Stimulated activated CD4-positive, alpha-beta T cell treated with anti-CD3 and anti-CD28 coated beads, Interleukin-4, amount 100 ng/mL, for 48 hours (primary cell): ENCODE measurements at regions not wholly inside any gene's neighbourhood (a gene's known extent, or its start where the extent isn't known, plus 50 kb on each side); places are given as distances from the start of the nearest gene placed in this dataset.

Experiments
- DNase-seq, 2 donors: peaks; one replicate each; pipeline ENCODE4 v3.0.0-alpha.2; 2020; ENCODE audit warnings: low read depth in 2 of 2

GRCh38 chr6:14254505-14254904 is 136.9 kb downstream of the CD83 start:
- DNase-seq = no peak

GRCh38 chr6:14255916-14256315 is 138.3 kb downstream of the CD83 start:
- DNase-seq = no peak

DNA sequence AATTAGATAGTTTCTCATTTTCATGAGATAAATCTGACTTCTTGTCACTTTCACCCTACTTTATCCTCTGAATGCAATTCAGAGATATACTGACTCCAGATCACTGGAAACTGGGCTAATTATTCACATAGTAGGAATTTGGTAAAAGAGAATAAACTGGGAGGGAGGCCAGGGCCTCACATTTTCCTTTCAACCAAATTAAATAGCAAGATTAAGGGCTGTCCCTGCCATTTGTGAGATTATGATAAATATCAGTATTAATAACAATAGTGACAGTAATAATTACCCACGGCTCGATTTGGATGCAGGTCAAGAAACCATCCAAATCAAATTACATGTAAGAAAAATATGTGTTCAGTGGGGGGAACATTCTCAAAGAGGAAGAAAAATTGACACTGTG is 140.5 kb downstream of the CD83 start:
- DNase-seq = no peak

DNA sequence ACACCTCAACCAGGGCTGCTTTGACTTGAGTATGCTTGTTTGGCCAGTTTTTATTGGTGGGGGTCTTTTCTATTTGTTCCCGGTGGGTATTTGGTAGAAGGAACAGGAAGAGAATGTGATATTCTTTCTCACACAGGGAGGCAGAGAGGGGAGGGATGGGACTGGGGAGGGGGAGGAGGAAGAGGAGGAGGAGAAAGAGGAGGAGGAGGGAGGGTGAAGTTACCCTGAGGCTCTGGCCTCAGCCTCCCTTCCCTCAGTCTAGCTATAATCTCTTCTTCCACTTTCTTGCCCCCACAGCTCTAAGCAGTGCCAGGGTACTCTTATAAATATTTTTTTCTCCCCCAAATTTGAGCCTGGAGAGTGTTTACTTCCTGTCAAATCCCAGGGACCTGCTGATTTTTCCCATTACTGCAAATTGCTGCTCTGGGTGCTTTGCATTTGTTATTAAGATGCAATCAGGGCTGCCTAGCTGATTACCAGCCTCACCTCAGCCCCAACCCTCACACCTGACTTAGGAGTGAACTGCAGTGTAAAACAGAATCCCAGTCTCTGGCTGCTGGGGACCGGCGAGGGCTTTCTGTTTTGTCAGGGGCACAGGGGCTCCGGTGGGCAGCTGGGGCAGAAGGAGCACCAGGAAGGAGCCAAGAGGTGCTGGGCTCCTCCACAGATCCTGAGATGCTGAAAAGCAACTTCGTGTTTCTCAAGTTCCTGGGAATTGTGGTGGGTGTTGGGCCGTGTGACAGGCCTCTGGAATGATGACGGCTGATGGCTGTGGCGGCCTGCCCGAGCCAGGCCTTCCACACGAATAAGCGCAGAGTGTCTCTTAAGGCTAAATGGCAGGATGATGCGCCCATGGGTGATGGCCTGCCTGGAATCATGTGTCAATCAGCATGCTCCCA is 141.4 kb downstream of the CD83 start:
- no peak for DNase-seq

DNA sequence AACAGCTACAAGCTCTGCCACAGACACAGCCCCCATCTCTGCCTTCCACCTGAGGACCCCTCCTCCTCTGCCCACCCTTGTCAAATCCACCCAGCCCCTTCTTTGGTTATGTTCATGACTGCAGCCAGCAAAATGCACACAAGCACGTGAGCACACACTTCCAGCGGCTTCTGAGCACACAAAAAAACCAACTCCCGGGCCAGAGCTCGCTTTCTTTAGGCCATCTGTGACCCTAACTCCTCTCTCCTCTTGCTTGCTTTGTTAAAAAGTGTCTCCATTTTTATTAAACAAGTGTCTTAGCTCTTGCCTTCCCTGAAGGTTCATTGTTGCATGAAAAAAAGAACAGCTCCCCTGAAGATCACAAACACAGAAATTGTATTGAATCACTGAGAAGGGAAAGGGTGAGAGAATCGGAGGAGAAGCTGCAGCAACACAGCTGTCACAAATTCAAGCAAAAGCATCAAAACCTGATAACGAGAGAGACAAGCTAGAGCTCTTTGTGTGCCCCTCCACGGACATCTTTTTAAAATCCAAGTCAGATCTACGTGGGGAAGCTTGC is 142.1 kb downstream of the CD83 start:
- DNase-seq = no peak

DNA sequence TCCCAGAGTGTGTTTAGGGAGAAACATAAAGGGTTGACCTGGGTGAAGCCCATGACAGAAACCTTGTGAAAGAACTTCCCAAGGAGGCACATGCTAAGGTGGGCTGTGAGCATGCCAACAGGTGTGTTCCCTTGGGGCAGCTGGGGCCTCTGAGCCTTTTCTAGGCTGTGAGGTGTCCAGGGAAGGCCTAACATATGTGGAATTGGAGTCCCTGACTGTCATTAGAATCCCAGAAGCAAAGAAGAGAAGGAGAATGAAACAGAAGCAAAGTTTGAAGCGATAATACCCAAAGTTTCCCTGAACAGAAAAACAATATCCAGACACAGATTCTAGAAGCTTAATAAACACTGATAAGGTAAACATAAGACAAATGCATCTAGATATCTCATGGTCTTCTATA is 143.3 kb downstream of the CD83 start:
- no peak for DNase-seq

DNA sequence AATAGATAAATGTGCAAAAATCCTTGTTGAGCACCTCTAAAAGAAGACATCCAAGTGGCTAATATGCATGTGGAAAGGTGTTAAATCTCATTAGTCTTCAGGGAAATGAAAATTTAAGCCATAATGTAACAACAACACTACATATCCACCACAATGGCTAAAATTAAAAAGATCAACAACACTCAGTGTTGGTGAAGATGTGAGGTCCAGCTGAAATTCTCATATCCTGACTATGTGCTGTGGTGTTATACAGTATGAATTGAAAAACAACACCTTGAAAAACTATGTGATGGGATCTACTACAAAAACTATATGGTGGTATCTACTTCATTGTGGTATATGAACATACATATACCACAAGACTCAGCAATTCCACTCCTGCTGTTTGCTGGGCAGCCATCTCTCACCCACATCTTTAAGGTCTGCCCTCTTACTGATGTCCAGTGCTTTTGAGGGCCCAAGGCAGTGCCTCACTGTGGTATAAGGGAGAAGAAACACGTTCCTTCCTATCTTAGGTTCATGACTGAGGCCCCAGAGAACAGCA is 146.4 kb downstream of the CD83 start:
- no peak for DNase-seq

- no peak for DNase-seq
Measured at GRCh38 chr6:14265049-14266021, 147.8 kb downstream of the CD83 start.

DNA sequence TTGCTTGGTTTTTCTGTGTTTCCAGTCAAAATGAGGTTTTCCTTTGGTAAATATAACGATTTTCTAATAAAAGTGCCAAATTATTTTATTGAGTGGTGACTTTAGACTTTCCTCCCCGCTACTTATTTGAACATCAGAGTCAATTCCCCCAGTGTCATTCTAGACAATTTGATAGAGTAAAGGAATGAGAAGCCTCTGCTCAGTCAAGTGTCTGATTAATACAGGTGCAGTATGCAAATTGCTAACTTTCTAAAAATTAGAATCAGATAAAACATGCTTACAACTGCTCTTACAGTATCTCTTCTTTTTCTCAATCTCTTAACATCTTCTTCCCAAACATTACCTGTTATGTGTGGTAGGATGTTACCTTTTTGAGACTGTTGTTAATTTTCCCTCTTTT is 148.7 kb downstream of the CD83 start:
- DNase-seq = no peak

- no peak for DNase-seq
Measured at GRCh38 chr6:14267885-14268660, 150.5 kb downstream of the CD83 start.

DNA sequence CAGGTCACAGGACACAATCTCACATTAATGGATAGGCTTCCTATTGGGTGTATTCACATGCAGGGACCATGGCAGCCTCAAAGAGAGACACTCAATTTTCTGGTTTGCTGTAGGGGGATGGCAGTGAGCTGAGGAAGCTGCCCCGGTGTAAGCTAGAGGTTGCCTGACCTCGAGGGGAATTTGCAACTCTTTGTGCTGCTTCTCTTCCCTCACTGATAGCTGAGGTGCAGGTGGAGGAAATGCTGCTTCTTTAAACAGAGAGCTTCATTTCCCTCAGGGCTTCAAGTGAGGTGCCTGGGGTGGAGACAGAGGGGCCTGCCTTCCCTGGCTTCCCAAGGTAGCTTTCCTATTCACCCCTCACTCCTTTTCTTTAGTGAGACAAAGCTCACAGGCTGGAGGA is 151.9 kb downstream of the CD83 start:
- no peak for DNase-seq

DNA sequence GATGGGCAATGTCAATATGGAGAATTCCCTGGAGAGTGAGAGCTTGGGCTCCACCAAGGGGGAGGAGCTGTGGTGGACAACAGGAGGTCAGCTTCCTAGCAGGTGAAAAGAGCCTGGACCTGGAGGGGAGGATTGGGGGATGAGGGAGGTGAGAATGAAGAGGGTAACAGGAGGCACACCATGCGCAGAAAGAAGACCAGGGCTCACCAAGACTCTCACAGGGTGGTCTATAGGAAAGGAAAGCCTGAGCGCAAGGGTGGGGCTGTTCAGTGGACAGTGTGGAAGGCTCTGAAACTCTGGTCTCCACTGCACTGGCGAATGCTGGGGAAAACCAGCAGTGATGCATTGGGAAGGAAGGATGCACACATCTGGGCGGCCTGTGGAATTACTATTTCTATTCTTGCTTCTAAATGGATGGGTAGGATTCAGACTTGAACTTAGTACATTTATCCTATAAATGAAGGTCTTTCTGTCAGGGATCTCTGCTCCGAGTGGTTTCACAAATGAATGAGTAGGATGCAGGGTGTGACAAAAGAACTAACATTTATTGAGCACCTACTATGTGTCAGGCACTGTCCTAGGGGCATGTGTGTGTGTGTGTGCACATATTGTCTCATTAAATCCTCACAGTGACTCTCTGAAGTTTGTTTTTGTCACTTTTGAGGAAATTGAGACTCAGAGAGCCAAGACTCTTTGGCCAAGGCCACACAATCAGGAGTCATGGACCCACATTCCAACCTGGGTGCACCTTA is 152.7 kb downstream of the CD83 start:
- DNase-seq = no peak

GRCh38 chr6:14270925-14271788 is 153.6 kb downstream of the CD83 start:
- peak; percentile 47 to 52 for DNase-seq

- DNase-seq = no peak
Measured at GRCh38 chr6:14271789-14272736, 154.5 kb downstream of the CD83 start.

- DNase-seq = no peak
Measured at GRCh38 chr6:14272737-14273085, 155.1 kb downstream of the CD83 start.

- no peak for DNase-seq
Measured at GRCh38 chr6:14273191-14273590, 155.6 kb downstream of the CD83 start.

GRCh38 chr6:14274016-14274415 is 156.4 kb downstream of the CD83 start:
- no peak for DNase-seq
